ENCODE measurements at regions not wholly inside any gene's neighbourhood (a gene's known extent, or its start where the extent isn't known, plus 50 kb on each side); places are given as distances from the start of the nearest gene placed in this dataset.

GRCh38 chr4:14615671-14616070, 386.6 kb upstream of the CPEB2 start:
- H3K4me3 ChIP-seq (ENCODE audit: low read depth, low read length), result no peak overlapping the region
- TF ChIP-seq CTCF (IDR thresholded peaks at IDR 0.05; ENCODE audit: insufficient read depth, low read depth, low read length, missing control alignments), result no peak
- no peak for DNase-seq (ENCODE audit: low read depth)

DNA sequence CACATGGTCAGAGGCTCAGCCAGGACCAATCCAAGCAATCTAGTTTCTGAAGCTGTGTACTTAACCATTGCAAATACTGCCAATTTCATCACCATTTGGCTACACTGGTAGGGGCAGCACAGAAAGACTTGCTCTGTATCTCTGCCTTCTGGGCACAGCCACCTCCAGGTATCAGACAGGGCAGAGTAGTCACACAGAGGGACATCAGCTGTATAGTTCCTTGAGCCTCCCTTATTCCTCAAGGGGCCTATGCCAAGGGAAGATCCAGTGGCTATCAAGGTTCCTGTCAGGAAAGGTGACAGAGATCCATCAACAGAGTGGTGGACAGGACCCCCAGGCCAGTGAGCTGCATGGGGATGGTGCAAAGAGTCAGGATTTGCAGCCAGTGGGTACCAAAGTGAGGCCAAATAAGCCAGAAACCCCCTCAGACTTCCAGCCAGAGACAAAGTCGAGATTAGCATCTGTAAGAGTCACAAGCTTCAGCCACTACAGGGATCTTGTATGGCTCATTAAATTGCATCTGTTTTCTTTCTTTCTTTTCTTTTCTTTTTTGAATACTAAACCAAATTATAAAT, 381.6 kb upstream of the CPEB2 start:
- no peak overlapping the region for H3K4me3 ChIP-seq (ENCODE audit: low read depth, low read length)

GRCh38 chr4:14621731-14622463, 380.4 kb upstream of the CPEB2 start:
- TF ChIP-seq CTCF (IDR thresholded peaks at IDR 0.05; ENCODE audit: insufficient read depth, low read depth, low read length, missing control alignments), result no peak
- no peak for DNase-seq (ENCODE audit: low read depth)

More for the DNA sequence above, 381.6 kb upstream of the CPEB2 start:
- DNase-seq (ENCODE audit: low read depth), result no peak
- no peak for TF ChIP-seq CTCF (IDR thresholded peaks at IDR 0.05; ENCODE audit: insufficient read depth, low read depth, low read length, missing control alignments)

GRCh38 chr4:14627038-14627437, 375.2 kb upstream of the CPEB2 start:
- no peak for TF ChIP-seq CTCF (IDR thresholded peaks at IDR 0.05; ENCODE audit: insufficient read depth, low read depth, low read length, missing control alignments)
- H3K4me3 ChIP-seq (ENCODE audit: low read depth, low read length), result no peak overlapping the region
- no peak for DNase-seq (ENCODE audit: low read depth)

More at GRCh38 chr4:14621731-14622463, 380.4 kb upstream of the CPEB2 start:
- H3K4me3 ChIP-seq (ENCODE audit: low read depth, low read length), result no peak overlapping the region

GRCh38 chr4:14631806-14632440, 370.4 kb upstream of the CPEB2 start:
- no peak for DNase-seq (ENCODE audit: low read depth)
- H3K4me3 ChIP-seq (ENCODE audit: low read depth, low read length), result no peak overlapping the region
- no peak for TF ChIP-seq CTCF (IDR thresholded peaks at IDR 0.05; ENCODE audit: insufficient read depth, low read depth, low read length, missing control alignments)

DNA sequence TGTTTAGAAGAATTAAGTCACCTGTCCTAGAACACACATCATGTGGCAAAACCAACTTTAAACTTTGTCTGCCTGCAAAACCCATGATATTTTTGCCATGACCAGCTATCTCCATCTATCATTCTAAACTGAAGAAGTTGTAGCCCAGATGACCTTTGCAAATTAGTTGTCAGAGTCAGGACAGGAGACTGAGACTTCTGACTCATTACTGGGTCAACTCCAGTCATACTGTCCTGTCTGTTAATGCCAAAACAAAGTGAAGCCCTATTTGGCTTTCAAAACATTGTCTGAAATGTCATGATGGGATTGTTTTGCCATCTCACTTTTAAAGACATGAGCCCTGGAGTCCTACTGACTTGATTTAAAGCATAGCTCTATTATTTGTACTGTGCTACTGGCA, 365.7 kb upstream of the CPEB2 start:
- no peak for TF ChIP-seq CTCF (IDR thresholded peaks at IDR 0.05; ENCODE audit: insufficient read depth, low read depth, low read length, missing control alignments)
- H3K4me3 ChIP-seq (ENCODE audit: low read depth, low read length), result no peak overlapping the region
- DNase-seq (ENCODE audit: low read depth), result peak; percentile 6

All from GM12865 (cell line).